IPS-18c (cell line): ENCODE measurements at regions not wholly inside any gene's neighbourhood (a gene's known extent, or its start where the extent isn't known, plus 50 kb on each side); places are given as distances from the start of the nearest gene placed in this dataset.

Source experiments
- H3K4me3 ChIP-seq: 2 replicates; pipeline ENCODE4 v1.7.0; 2013; ENCODE audit warnings: low read depth, mild to moderate bottlenecking, low read length, moderate library complexity; ENCODE audit not compliant: insufficient read depth
- H3K9me3 ChIP-seq: one replicate; pipeline ENCODE4 v1.6.1; 2013; ENCODE audit warnings: mild to moderate bottlenecking, low read length, moderate library complexity; ENCODE audit not compliant: control insufficient read depth, insufficient read depth

DNA sequence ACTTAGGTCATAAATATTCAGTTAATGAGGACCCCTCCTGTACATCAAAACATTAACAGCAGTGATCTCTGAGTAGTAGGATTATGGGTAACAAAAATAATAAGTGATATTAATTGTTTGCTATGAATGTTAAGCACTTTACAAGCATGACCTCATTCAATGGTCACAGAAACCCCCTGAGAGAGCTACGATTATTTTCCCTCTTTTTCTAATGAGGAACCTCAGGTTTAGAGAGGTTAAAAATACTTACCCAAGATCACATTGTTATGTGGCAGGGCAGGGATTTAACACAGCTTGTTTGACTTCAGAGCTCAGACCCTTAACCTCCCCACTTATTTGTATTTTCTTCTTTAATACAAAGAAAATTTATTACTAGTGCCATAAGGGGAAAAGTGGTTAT is 228.2 kb downstream of the TBL1XR1 start:
- Histone ChIP-seq H3K9me3 (peaks cover under 1% of the 10 kb centered on the region), H3K4me3 (no peak overlapping the region)

DNA sequence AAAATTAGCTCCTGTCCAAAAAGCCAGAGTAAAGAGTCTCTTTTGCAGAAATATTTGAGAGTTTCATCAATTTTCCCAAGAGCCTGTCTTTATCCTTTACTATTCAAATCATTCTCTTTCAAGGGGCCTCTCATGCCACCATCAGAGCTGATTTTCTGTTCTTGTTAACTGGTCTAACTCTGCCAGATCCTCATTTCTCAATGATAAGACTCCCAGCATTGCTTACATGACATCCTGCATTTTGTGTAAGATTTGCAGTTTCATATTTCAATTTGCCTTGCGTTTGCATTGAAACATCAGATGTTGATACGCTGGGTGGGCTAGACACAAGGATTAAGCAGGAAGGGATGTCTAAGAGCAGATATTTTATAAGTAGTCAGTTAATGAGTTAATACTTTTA is 228.7 kb downstream of the TBL1XR1 start:
- Histone ChIP-seq H3K4me3 (no peak overlapping the region), H3K9me3 (no peaks in the 10 kb centered on the region)

DNA sequence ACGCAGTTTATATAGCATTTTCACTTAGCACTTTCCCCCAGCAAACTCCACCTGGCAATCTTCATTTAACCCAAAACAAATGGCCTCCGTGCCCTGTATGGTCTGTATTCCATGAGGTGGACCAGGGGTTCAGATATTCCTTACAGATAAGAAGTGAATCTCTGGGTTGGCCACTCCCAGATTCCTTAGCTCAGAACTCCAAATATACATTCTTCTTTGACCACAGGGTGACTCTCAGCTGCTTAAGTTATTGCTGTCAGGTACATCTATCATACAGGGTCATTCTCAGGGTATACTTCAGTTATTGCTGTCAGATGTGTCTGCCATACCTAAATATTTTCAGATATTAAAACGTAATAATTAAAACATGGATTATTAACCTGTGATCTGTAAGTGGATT is 229.8 kb downstream of the TBL1XR1 start:
- Histone ChIP-seq H3K9me3 (no peaks in the 10 kb centered on the region), H3K4me3 (no peak overlapping the region)

DNA sequence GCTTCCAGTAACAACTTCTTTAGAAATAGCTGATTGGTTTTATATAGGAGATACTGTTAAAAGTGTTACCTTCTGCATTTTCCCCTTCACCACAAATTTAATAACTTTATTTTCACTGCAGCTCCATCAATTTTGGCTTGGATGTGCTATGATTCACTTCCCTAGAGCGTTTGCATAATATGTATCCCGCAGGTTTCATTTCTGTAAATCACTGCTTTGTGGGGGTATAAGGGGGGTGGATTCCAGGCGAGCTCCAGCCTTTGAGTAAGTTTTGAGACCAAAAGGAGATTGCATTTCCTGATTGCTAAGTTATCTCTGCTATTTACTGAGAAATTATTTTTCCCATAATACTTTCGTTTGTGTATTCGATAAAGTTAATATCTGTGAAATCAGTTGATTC is 232.6 kb downstream of the TBL1XR1 start:
- Histone ChIP-seq H3K4me3 (no peak overlapping the region), H3K9me3 (no peaks in the 10 kb centered on the region)

DNA sequence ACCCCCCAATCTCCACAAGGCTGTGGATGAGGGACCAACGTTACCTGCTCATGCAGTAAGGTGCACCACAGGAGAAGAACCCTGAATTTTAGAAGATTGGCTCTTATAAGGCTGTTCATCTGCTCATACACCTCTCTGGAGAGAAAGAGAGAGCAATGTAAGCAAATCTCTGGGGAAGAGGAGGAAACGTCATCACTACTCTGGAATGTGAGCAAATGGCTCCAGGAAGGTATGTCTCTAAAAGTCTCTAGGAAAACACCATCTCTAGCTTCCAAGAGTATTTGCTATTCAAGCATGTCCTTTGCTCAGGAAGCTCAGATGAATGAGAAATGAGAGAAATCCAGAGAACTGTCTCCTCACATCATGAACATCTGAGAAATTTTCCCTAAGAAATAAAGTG is 235.4 kb downstream of the TBL1XR1 start:
- no peaks in the 10 kb centered on the region for H3K9me3 ChIP-seq
- no peak overlapping the region for H3K4me3 ChIP-seq

DNA sequence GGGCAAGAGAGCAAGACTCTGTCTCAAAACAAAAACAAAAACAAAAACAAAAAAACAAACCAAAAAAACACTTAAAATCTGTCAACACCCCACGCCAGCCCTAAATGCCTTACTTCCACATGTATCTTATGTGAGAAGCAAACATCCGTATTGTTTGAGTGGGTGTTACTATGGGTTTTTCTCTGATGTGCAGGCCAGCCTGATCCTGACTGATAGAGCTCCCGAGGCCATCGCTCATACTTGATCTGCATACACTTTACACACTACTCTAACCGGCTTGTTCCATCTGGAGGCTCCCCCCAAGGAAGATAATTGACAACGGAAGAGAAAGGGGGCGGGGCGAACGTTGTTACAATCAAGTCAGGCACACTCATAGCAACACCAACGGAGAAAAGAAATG is 237.4 kb downstream of the TBL1XR1 start:
- Histone ChIP-seq H3K4me3 (no peak overlapping the region), H3K9me3 (no peaks in the 10 kb centered on the region)

DNA sequence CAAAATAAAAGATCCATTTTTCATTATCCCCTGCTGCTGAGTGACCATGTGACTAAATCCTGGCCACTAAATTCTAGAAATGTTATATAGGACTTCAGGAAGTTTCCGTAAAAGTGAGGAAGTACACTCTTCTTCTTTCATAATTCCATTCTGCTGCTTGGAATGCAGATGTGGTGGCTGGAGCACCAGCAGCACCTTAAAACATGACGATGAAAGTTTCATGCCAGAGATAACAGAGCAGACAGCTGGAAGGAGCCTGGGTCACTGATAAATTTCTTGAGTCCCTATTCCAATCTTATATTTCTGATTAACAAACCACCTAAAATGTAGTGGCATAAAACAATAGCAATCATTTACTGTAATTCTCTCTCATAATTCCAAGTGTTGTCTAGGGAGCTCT is 238.7 kb downstream of the TBL1XR1 start:
- H3K4me3 ChIP-seq, result no peak overlapping the region

DNA sequence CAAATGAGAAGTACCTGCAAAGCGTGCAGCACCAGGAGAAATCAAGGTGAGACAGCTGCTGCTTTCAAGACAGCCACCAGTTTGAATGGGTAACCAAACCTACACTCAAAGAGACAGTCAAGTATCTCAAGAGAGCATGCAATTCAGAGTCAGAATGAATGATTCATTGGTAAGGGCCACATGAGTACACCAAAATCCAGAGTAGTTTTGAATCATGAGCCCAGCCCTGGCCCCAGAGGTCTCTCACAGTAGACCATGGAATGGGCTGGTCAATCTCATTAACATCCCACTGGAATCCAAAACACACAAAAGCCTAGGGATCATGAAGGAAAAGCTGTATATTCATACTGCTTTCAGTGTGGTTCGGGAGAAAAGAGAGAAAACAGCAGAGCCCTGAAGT is 242.8 kb downstream of the TBL1XR1 start:
- H3K4me3 ChIP-seq, result no peak overlapping the region
- H3K9me3 ChIP-seq, result no peaks in the 10 kb centered on the region

More for the DNA sequence above, 238.7 kb downstream of the TBL1XR1 start:
- no peaks in the 10 kb centered on the region for H3K9me3 ChIP-seq

DNA sequence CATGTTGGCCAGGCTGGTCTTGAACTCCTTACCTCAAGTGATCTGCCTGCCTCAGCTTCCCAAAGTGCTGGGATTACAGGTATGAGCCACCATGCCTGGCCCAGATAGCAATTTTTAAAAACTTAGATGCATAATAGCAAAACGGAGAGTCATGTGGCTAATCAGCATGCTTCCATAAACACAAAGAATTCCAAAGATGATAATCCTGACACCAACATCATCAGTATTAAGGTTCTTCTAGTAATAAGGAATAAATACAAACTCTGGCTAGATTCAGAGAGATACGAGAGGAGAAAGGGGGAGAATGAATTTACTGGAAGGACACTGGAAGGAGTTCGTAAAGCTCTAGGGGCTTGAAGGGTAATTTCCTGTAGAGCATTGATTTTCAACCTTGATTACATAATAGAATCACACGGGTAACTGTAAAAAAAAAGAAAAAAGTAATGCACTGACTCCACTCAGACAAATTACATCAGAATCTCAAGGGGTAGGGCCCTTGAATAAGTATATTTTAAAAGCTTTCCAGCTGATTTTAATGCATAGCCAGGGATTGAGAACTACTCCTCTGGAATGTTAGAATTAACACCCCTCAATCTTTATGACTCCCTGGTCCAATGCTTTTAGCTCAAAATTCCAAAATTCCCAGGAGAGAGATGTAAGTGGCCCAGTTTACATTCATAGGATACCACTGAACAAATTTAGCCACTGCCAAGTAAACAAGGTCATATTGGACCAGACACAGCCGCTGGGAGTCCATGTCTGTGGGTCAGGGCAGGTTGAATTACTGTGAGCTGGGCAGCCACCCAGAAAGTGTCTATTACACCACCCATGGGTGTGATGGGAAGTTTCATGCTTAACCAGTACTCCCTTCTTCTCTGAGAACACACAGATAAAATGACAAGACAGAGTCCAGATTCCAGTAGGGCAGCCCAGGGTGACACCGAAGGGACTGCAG is 243.9 kb downstream of the TBL1XR1 start:
- Histone ChIP-seq H3K9me3 (no peaks in the 10 kb centered on the region), H3K4me3 (no peak overlapping the region)

DNA sequence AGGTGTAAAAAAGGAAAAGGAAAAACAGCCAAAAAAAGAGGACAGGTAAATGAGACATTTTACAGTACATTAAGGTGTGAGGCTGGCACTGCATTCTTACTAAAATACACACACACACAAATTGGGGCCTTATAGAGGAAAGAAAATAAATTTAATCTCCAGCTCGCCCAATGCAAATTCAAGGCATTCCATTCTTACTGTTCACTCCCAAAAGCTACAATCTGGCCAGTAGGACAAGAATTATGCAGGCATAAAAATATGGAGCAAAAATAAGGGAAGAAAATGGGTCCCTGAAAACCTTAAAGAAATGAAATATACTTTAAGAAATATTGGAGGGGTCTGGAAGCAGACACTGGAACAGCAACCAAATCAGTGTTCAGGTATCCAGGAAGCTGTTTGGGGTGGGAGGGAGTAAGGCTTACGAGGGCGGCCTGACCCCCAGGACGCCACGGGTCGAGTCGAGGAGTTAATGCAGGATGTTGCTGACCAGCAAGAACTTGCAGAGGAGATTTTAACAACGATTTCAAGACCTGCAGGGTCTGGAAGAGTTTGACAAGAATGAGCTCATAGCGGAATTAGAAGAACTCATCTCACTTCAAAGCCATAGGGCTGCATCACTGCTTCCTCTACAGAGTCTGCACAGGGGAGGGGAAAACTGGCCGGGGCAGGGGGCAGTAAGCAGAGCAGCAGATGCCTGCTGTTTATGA is 245.5 kb downstream of the TBL1XR1 start:
- Histone ChIP-seq H3K4me3 (no peak overlapping the region), H3K9me3 (no peaks in the 10 kb centered on the region)

DNA sequence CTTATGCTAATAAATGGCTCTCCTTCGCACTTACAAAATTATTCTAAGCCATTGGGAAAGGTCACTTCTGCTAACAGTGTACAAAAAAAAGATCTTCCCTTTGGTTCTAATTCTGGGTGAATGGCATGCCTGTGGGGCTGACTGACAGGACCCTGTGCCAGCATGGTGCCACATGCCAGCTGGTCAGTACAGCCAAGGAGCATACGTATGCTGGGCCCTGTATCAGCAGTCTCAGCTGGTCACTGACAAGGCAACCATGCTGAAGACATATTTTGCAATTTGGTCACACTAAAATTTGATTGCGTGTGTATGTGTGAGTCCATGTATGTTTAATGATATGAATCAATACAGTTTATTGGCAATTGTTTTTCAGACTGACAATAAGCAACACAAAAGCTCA is 246.1 kb downstream of the TBL1XR1 start:
- H3K9me3 ChIP-seq, result no peaks in the 10 kb centered on the region
- no peak overlapping the region for H3K4me3 ChIP-seq

DNA sequence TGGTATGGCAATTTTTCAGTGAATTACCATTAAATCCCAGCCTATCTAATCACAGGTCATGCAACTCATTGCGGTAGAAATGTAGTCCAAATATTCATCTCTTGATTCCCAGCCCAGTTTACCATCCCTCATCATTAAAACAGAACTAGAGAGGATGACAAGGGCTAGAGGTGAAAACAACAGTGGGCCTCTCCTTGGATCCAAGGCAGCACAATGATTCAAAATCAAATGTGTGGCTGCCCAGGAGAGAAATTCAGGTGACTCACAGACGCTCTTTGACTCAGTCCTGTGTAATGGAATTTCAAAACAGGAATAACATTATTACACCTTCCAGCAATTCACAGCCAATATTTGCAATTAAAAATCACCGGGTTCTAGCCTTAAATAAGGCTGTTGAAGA is 246.5 kb downstream of the TBL1XR1 start:
- no peak overlapping the region for H3K4me3 ChIP-seq
- no peaks in the 10 kb centered on the region for H3K9me3 ChIP-seq

DNA sequence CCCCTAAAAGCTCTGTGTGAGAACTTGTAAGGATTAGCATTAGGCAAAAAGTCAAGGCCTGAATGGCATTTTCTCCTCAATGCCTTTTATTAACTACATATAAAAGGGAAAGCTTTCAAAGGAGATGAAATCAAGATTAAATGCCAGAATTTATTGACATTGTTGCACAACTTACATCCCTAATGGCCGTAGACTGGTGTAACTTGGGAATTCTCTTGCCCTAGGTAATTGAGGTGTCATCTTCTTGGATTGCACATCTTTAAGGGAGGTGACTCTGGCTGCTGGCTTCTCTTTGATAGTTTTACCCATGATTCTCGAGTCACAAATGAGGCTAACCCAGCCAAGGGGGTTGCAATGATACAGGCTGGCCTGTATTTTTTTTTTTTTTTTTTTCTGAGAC is 249.1 kb downstream of the TBL1XR1 start:
- Histone ChIP-seq H3K9me3 (no peaks in the 10 kb centered on the region), H3K4me3 (no peak overlapping the region)

DNA sequence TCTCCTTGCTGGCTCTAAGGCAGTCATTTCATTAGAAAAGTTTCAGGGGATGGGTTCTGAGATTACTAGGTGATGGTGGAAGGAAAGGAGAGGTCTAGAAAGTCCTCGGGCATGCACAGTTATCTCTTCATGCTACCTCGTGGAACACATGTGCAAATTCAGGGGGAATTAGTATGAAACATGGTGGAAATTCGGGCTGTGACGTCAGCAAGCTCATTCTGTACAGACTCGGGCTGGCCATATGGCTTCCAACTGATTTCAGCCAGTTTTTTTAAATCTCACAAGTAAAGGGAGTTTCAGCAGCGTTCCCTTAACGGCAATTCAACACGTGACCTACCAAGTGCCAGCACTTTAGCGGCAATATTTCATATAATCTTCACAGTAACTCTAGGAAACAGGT is 251.1 kb downstream of the TBL1XR1 start:
- H3K4me3 ChIP-seq, result no peak overlapping the region
- no peaks in the 10 kb centered on the region for H3K9me3 ChIP-seq

DNA sequence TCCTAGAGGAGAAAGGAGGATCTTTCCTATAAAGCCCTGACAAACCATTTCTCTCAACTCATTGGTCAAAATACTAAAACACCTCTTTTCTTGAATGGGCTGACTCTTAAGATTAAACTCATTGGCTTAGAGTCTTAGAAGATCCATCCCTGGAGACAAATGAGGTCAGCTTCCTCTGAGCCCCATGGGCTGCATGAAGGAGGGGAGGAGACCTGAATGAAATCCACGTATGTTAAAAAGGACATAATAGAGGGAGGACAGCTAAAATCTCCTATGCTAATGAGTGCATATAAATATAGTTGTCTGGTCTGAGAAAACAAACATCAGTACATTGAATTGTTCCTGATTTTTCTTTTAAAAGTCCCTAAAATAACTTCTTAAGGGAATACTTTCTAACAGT is 255.0 kb downstream of the TBL1XR1 start:
- no peak overlapping the region for H3K4me3 ChIP-seq
- no peaks in the 10 kb centered on the region for H3K9me3 ChIP-seq

DNA sequence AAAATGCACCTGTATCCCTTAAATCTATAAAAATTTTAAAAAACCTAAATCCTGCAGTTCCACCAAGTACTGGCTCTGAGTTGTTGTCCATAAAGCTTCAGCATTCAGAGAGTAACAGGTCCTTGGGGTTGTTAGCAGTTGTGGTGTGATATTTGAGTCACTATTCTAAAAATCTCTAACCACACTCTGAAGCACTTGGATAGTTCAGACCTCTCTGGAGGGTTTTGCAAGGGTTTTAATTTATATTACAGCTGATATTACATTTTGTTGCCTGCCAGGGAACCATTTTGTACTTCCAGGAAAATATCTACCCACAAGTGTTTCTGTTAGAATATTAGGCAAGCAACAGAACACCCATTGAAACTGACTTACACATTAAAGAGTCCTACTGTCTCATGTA is 255.6 kb downstream of the TBL1XR1 start:
- Histone ChIP-seq H3K9me3 (no peaks in the 10 kb centered on the region), H3K4me3 (no peak overlapping the region)

DNA sequence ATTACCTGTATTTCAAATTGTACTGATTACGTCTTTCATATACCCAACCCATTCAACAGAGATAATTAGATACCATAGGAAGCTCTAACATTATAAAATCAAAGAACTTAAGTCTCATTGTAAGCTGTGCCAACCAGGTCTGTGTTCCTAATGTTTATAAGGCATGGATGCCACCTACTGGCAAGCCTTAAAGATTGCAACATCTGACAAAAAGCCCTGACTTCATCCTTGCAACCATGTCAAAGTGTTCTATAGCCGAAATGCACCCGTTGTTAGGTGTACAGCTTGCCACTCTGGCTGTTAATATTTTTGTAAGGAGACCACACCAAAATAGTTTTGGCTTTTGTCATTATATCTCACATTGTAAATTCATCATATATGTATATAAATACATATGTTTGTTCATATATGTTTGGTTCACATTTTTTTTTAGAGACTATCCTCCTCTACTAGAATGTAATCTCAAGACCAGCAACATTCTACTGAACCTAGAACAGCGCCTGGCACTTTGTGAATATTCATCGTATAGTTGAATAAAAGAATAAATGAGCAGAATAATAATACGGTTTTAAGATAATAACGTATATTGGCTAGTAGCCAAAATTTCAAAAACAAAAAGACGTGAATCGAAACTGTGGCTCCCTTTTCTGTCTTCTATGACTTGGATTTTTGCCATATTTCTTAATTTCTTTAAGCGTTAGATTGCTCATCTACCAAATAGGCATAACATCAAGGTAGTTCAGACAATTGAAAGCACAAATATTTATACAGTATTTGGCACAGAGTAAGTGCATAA is 258.1 kb downstream of the TBL1XR1 start:
- no peak overlapping the region for H3K4me3 ChIP-seq
- H3K9me3 ChIP-seq, result no peaks in the 10 kb centered on the region

DNA sequence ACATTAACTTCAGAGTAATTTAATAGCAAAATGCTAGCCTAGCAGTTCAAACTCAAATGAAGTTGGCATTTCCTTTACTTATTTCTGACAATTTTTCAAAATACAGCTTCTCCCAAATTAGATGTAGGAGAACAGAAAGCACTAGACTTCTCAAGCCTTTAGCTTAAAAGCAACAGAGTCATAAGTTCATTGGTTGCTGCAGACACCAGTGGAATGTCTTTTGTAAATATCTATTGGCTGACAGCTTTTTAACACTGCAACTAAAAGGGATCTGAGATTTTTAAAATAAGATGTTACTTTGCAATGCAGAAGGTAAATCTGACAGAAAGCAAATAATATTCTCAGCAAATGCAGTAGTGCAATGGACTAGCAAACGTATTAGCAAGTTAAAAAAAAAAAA is 259.3 kb downstream of the TBL1XR1 start:
- no peaks in the 10 kb centered on the region for H3K9me3 ChIP-seq
- H3K4me3 ChIP-seq, result no peak overlapping the region
